ENCODE measurements at regions not wholly inside any gene's neighbourhood (a gene's known extent, or its start where the extent isn't known, plus 50 kb on each side); places are given as distances from the start of the nearest gene placed in this dataset.

DNA sequence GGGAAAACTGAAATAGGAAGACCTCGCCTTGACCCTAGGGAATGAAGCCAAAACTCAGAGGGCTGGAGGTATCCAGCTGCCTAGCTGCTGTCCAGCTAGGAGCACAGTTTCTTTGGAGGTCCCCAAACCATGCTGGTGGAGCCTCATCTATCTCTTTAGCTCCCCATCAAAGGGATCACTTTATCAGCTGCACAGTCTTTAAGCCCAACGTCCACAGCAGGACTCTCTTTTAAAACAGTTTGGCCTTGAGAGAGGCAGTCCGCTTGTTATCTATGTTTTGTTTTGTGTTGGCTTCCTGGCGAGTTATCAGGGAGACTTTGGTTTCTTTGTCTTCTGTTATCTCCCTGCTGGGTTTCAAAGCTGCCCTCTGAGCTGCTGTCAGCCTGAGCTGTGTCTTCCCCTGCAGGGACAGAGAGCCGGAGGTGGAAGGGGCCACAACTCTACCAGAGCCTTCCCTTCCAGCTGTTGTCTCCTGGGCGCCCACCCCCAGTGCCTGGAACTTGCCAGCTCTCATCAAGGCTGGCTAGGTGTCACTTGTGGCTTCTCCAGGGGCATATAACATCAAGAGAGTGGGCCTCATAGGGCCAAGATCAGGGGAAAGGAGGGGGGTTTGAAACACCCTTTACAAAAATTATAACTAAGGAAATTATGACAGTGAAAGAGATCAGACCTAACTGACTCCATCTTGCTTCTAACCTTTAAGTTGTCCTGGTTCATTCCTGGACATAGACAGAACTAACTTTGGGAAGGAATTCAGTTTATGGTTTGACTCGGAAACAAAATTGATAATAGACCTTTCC lies 61.4 kb upstream of the C15orf39 start:
- H3K4me1 Mint-ChIP-seq (ENCODE audit: low read depth, unreplicated experiment): peaks cover 6% of the 10 kb centered on the region
- TF ChIP-seq, protein P1, sequence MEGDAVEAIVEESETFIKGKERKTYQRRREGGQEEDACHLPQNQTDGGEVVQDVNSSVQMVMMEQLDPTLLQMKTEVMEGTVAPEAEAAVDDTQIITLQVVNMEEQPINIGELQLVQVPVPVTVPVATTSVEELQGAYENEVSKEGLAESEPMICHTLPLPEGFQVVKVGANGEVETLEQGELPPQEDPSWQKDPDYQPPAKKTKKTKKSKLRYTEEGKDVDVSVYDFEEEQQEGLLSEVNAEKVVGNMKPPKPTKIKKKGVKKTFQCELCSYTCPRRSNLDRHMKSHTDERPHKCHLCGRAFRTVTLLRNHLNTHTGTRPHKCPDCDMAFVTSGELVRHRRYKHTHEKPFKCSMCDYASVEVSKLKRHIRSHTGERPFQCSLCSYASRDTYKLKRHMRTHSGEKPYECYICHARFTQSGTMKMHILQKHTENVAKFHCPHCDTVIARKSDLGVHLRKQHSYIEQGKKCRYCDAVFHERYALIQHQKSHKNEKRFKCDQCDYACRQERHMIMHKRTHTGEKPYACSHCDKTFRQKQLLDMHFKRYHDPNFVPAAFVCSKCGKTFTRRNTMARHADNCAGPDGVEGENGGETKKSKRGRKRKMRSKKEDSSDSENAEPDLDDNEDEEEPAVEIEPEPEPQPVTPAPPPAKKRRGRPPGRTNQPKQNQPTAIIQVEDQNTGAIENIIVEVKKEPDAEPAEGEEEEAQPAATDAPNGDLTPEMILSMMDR (IDR thresholded peaks at IDR 0.05; ENCODE audit: partially characterized antibody, unreplicated experiment): no peak
- H3K4me3 Mint-ChIP-seq (ENCODE audit: unreplicated experiment): no peak overlapping the region
- peaks cover 4% of the 10 kb centered on the region for H3K36me3 Mint-ChIP-seq (ENCODE audit: unreplicated experiment)
- H3K27ac Mint-ChIP-seq (ENCODE audit: unreplicated experiment): no peak overlapping the region
- no peak for DNase-seq
- H3K9me3 Mint-ChIP-seq (ENCODE audit: unreplicated experiment): peaks cover 8% of the 10 kb centered on the region
- no peaks in the 10 kb centered on the region for H3K27me3 Mint-ChIP-seq (ENCODE audit: unreplicated experiment)

DNA sequence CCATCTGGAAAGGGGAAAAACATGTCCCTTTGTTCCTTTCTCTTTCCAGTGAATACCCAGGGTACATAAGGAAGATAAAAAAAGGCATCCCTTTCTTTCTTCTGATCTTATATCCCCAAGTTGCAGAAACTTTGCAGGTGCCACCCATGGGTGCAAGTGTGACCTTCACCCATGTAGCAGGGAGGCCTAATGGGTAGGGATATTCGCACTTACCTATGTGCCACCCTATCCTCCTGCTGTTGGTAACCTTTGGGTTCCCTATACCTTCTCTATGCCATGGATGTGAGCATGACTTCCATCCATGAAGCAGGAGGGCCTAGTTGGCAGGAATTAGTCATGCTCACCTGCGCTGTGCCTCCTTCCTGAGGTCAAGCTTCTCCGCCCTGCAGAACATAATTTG lies 59.2 kb upstream of the C15orf39 start:
- no peak for DNase-seq
- no peak overlapping the region for H3K27ac Mint-ChIP-seq (ENCODE audit: unreplicated experiment)
- H3K36me3 Mint-ChIP-seq (ENCODE audit: unreplicated experiment): peaks cover 4% of the 10 kb centered on the region
- H3K9me3 Mint-ChIP-seq (ENCODE audit: unreplicated experiment): peaks cover 8% of the 10 kb centered on the region
- H3K27me3 Mint-ChIP-seq (ENCODE audit: unreplicated experiment): no peaks in the 10 kb centered on the region
- H3K4me1 Mint-ChIP-seq (ENCODE audit: low read depth, unreplicated experiment): peaks cover 6% of the 10 kb centered on the region
- TF ChIP-seq, protein P1 (IDR thresholded peaks at IDR 0.05; ENCODE audit: partially characterized antibody, unreplicated experiment): no peak
- no peak overlapping the region for H3K4me3 Mint-ChIP-seq (ENCODE audit: unreplicated experiment)

DNA sequence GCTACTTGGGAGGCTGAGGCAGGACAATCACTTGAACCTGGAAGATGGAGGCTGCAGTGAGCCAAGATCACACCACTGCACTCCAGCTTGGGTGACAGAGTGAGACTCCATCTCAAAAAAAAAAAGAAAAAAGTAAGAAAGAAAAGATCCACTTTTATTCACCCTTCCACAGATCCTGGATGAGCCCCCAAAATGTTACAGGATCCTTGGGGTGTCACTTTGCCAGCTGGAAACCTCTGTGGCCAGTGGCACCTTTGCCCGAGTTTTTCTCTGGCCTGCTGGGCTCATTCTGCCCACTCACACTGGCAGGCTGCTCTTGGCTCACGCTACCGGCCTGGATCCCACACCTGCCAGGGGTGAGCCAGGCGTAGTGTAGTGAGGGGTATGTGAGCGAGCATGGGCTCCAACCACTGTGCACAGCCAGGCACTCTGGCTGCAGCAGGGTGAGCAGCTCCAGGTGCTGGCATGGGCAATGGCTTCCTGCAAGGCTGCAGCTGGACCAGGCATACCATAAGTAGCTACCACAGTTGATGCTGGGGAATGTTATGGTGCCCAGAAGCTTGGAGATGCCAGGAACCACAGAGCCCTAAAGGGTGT lies 57.8 kb upstream of the C15orf39 start:
- TF ChIP-seq, protein P1 (IDR thresholded peaks at IDR 0.05; ENCODE audit: partially characterized antibody, unreplicated experiment): no peak
- peaks cover 4% of the 10 kb centered on the region for H3K36me3 Mint-ChIP-seq (ENCODE audit: unreplicated experiment)
- H3K4me3 Mint-ChIP-seq (ENCODE audit: unreplicated experiment): no peak overlapping the region
- DNase-seq: no peak
- H3K4me1 Mint-ChIP-seq (ENCODE audit: low read depth, unreplicated experiment): no peaks in the 10 kb centered on the region
- peaks cover 8% of the 10 kb centered on the region for H3K9me3 Mint-ChIP-seq (ENCODE audit: unreplicated experiment)
- H3K27ac Mint-ChIP-seq (ENCODE audit: unreplicated experiment): no peak overlapping the region
- no peaks in the 10 kb centered on the region for H3K27me3 Mint-ChIP-seq (ENCODE audit: unreplicated experiment)

DNA sequence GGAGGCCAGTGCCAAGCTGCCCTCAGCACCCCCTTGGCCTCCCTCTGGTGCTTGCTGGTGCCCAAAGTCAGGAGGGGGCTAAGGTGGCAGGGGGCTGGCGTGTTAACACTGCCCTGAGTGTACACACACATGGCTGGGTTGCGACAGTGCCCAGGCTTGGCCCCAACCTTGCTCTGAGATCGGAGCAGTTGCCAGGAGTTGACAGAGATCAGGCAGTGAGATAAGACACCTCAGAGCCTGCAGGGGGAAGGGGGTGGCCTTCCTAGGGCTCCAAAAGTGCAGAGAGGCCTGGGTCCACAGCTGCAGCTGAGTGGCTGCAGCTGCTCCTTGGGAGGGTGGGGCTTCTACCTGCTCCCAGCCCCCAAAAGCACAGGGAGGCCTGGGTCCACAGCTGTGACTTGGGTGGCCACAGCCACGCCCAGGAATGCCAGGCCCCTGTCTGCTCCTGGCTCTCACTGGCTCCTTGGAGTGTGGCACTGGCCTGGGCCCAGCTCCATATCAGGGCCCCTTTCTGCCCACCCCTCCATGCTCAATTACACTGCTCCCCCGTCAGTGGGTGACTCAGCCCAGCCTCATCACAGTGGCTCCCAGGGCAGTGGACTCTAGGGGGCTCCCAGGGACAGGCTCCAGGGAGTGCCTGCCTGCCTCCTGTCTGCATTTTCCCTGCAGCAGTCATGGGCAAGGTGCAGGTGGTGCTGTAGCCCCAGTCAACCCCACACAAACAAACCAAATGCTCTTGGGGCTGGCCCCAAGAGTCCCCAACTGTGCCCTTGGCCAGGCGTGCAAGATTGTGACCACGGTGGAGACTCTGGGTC lies 56.4 kb upstream of the C15orf39 start:
- DNase-seq: no peak
- Mint-ChIP-seq H3K9me3 (ENCODE audit: unreplicated experiment) (peaks cover 8% of the 10 kb centered on the region), H3K36me3 (ENCODE audit: unreplicated experiment) (peaks cover 7% of the 10 kb centered on the region), H3K4me3 (ENCODE audit: unreplicated experiment) (no peak overlapping the region), H3K4me1 (ENCODE audit: low read depth, unreplicated experiment) (no peaks in the 10 kb centered on the region), H3K27me3 (ENCODE audit: unreplicated experiment) (no peaks in the 10 kb centered on the region), H3K27ac (ENCODE audit: unreplicated experiment) (no peak overlapping the region)
- TF ChIP-seq, protein P1 (IDR thresholded peaks at IDR 0.05; ENCODE audit: partially characterized antibody, unreplicated experiment): no peak
